Muscle layer of duodenum (tissue), 2 donors: ENCODE measurements at regions not wholly inside any gene's neighbourhood (a gene's known extent, or its start where the extent isn't known, plus 50 kb on each side); places are given as distances from the start of the nearest gene placed in this dataset.
A peak's percentile ranks its signal among the peaks of the same experiment; 100 is the strongest.

Experiments
- H3K27ac ChIP-seq: one replicate; pipeline ENCODE4 v1.7.0; 2013; ENCODE audit warnings: mild to moderate bottlenecking, low read length
- H3K27me3 ChIP-seq: one replicate; pipeline ENCODE4 v1.7.0; 2013; ENCODE audit warnings: low read depth, mild to moderate bottlenecking, control low read depth, low read length
- H3K36me3 ChIP-seq, 2 donors: one replicate each; pipeline ENCODE4 v1.7.0; 2013; ENCODE audit warnings: low read length in 2 of 2, control low read depth in 1 of 2, mild to moderate bottlenecking in 1 of 2; ENCODE audit not compliant: insufficient read depth in 2 of 2, control insufficient read depth in 1 of 2
- H3K4me1 ChIP-seq, 2 donors: one replicate each; pipeline ENCODE4 v1.7.0; 2013; ENCODE audit warnings: low read length in 2 of 2, mild to moderate bottlenecking in 2 of 2, control low read depth in 1 of 2, moderate library complexity in 1 of 2; ENCODE audit not compliant: insufficient read depth in 2 of 2, control insufficient read depth in 1 of 2
- H3K4me3 ChIP-seq, 2 donors: one replicate each; pipeline ENCODE4 v1.7.0; 2013; ENCODE audit warnings: low read length in 2 of 2, low read depth in 1 of 2, mild to moderate bottlenecking in 1 of 2
- H3K9me3 ChIP-seq, 2 donors: one replicate each; pipeline ENCODE4 v1.7.0; 2013; ENCODE audit warnings: low read length in 2 of 2, control low read depth in 1 of 2, mild to moderate bottlenecking in 1 of 2; ENCODE audit not compliant: control insufficient read depth in 1 of 2
- donor health status: healthy.

GRCh38 chr2:217419055-217419671 lies 559.3 kb upstream of the TNP1 start:
- Histone ChIP-seq H3K4me1 (peaks cover 0 to 10% of the 10 kb centered on the region in 2 donors), H3K27ac (peak overlapping the region; percentile 2), H3K36me3 (no peaks in the 10 kb centered on the region), H3K27me3 (no peaks in the 10 kb centered on the region), H3K9me3 (no peaks in the 10 kb centered on the region), H3K4me3 (no peak overlapping the region)

- peaks cover 0 to 10% of the 10 kb centered on the region in 2 donors for H3K4me1 ChIP-seq
- no peaks in the 10 kb centered on the region for H3K36me3 ChIP-seq
- no peak overlapping the region for H3K4me3 ChIP-seq
- H3K27me3 ChIP-seq = no peaks in the 10 kb centered on the region
- no peaks in the 10 kb centered on the region for H3K9me3 ChIP-seq
- H3K27ac ChIP-seq = peak overlapping the region; percentile 2
These were observed 558.7 kb upstream of the TNP1 start for GRCh38 chr2:217418544-217418943.

DNA sequence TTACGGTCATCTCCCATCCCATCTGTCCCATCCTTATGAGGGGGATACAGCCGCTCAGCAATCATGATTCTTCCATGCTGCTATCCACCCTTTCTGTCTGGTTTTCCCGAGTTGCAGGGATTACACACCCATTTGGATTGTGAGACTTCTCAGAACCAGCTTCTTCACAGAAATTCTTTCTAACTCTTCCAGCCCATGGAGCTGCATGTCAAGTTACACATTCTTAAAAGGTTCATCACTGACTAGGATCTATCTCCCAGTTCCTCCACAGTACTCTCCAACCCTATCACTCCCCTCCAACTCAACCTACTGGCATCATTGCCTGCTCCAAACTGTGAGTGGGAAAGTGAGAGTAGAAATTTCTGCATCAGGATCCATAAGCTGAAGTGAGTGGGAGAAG lies 558.2 kb upstream of the TNP1 start:
- Histone ChIP-seq H3K4me3 (no peak overlapping the region), H3K9me3 (no peaks in the 10 kb centered on the region), H3K27ac (peak overlapping the region; percentile 2)

DNA sequence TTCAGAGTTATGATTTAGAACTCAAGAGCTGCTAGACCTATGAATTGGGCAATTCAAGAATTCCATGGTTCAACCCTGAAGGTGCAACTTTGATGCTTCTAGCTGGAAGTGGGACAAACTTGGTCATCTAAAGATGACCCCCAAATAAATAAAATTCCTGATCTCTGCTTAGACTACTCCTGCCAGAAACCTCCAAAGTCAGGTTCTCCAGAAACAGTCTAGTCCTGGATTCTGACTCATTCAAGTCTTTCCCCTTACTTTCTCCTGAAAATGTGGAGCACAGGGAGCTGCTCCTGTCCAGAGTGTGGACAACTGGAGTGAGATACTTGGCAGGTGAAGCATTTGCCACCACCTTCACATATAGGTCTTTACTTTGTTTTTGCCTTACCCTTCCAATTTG lies 557.7 kb upstream of the TNP1 start:
- Histone ChIP-seq H3K36me3 (no peaks in the 10 kb centered on the region), H3K27ac (no peak overlapping the region)

More for the DNA sequence above, 558.2 kb upstream of the TNP1 start:
- no peaks in the 10 kb centered on the region for H3K27me3 ChIP-seq
- peaks cover 0 to 10% of the 10 kb centered on the region in 2 donors for H3K4me1 ChIP-seq
- H3K36me3 ChIP-seq = no peaks in the 10 kb centered on the region

DNA sequence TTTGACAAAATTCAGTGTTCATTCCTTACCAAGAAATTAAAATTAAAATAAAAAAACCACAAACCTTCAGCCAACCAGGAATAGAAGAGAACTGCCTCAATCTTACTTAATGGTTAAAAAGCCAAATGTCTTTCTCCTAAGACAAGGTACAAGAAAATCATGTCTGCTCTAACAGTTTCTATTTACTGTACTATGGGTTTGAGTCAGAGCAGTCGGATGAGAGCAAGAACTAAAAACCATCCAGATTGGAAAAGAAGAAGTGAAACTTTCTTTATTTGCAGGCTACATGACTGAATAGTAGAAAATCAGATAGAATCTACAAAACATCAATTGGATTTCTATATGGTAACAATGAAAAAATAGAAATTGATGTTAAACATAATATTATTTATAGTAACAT lies 555.5 kb upstream of the TNP1 start:
- Histone ChIP-seq H3K36me3 (no peaks in the 10 kb centered on the region), H3K27me3 (no peaks in the 10 kb centered on the region), H3K27ac (no peak overlapping the region), H3K4me3 (no peak overlapping the region), H3K4me1 (peaks cover 0 to 27% of the 10 kb centered on the region in 2 donors), H3K9me3 (no peaks in the 10 kb centered on the region)

More for the DNA sequence above, 557.7 kb upstream of the TNP1 start:
- H3K4me3 ChIP-seq = no peak overlapping the region
- no peaks in the 10 kb centered on the region for H3K27me3 ChIP-seq
- H3K9me3 ChIP-seq = no peaks in the 10 kb centered on the region
- H3K4me1 ChIP-seq = peaks cover 0 to 16% of the 10 kb centered on the region in 2 donors

GRCh38 chr2:217414429-217414828 lies 554.6 kb upstream of the TNP1 start:
- Histone ChIP-seq H3K4me3 (no peak overlapping the region), H3K27ac (no peak overlapping the region), H3K27me3 (no peaks in the 10 kb centered on the region), H3K36me3 (no peaks in the 10 kb centered on the region), H3K4me1 (peaks cover 0 to 27% of the 10 kb centered on the region in 2 donors), H3K9me3 (no peaks in the 10 kb centered on the region)

- peak overlapping the region; percentile 53 for H3K27ac ChIP-seq
- no peaks in the 10 kb centered on the region for H3K9me3 ChIP-seq
- H3K4me1 ChIP-seq = peaks cover 0 to 27% of the 10 kb centered on the region in 2 donors
- no peaks in the 10 kb centered on the region for H3K36me3 ChIP-seq
- H3K27me3 ChIP-seq = no peaks in the 10 kb centered on the region
- no peak overlapping the region for H3K4me3 ChIP-seq
These were observed 553.3 kb upstream of the TNP1 start for GRCh38 chr2:217413193-217413592.

- Histone ChIP-seq H3K4me3 (no peak overlapping the region), H3K36me3 (no peaks in the 10 kb centered on the region), H3K27me3 (no peaks in the 10 kb centered on the region), H3K4me1 (peaks cover 0 to 27% of the 10 kb centered on the region in 2 donors), H3K9me3 (no peaks in the 10 kb centered on the region), H3K27ac (peak overlapping the region; percentile 53)
These were observed 552.9 kb upstream of the TNP1 start for GRCh38 chr2:217412721-217413120.

DNA sequence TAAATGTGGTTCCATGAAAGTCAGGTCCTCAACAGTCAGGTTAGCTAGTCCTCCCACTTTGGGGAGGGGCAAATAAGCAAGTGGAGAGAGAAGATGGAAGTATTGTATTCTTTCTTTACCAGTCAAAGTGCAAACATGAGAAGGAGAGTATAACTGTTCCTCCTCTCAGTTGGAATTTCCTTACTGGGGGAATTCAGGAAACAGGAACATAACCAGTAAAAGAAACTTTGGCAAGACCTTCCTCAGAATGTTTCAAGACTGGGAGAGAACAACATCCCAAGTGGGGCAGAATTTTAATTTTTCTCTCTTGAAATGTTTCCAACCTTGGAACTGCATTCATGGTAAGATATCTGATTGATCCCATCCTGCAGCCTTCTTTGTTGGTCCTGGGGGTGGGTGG lies 552.4 kb upstream of the TNP1 start:
- Histone ChIP-seq H3K4me1 (peaks cover 0 to 27% of the 10 kb centered on the region in 2 donors), H3K27me3 (no peaks in the 10 kb centered on the region), H3K27ac (peak overlapping the region; percentile 53), H3K4me3 (no peak overlapping the region), H3K9me3 (no peaks in the 10 kb centered on the region), H3K36me3 (no peaks in the 10 kb centered on the region)

- Histone ChIP-seq H3K36me3 (no peaks in the 10 kb centered on the region), H3K9me3 (no peaks in the 10 kb centered on the region), H3K27ac (peak overlapping the region; percentile 56), H3K4me1 (peaks cover 0 to 27% of the 10 kb centered on the region in 2 donors), H3K4me3 (no peak overlapping the region), H3K27me3 (no peaks in the 10 kb centered on the region)
These were observed 550.8 kb upstream of the TNP1 start for GRCh38 chr2:217410681-217410960.

- no peaks in the 10 kb centered on the region for H3K9me3 ChIP-seq
- peaks cover 0 to 27% of the 10 kb centered on the region in 2 donors for H3K4me1 ChIP-seq
- peak overlapping the region; percentile 56 for H3K27ac ChIP-seq
These were observed 550.3 kb upstream of the TNP1 start for GRCh38 chr2:217409949-217410680.

GRCh38 chr2:217407362-217407761 lies 547.5 kb upstream of the TNP1 start:
- Histone ChIP-seq H3K36me3 (no peaks in the 10 kb centered on the region), H3K4me3 (no peak overlapping the region), H3K4me1 (peaks cover 0 to 34% of the 10 kb centered on the region in 2 donors), H3K27me3 (no peaks in the 10 kb centered on the region), H3K9me3 (no peaks in the 10 kb centered on the region), H3K27ac (no peak overlapping the region)

More at GRCh38 chr2:217409949-217410680, 550.3 kb upstream of the TNP1 start:
- no peaks in the 10 kb centered on the region for H3K27me3 ChIP-seq
- H3K4me3 ChIP-seq = no peak overlapping the region
- H3K36me3 ChIP-seq = no peaks in the 10 kb centered on the region
